Adrenal gland (tissue), 9 donors: ENCODE measurements at regions not wholly inside any gene's neighbourhood (a gene's known extent, or its start where the extent isn't known, plus 50 kb on each side); places are given as distances from the start of the nearest gene placed in this dataset.

ENCODE experiments used
- DNase-seq, 7 donors: peaks; one replicate each; pipeline ENCODE4 v3.0.0-alpha.2; 2019 to 2020
- H3K27ac ChIP-seq, 5 donors: fragments of 200-600 bp; sonication (generic) in 4 of 5; 1 replicate in 3 of 5; 2 replicates in 2 of 5; pipeline versions ENCODE4 v1.5.1 to v1.8.0; 2016 to 2020; ENCODE audit warnings: mild to moderate bottlenecking in 1 of 5
- H3K27me3 ChIP-seq: fragments of 200-600 bp; 2 replicates; pipeline ENCODE4 v1.8.0; 2021
- H3K36me3 ChIP-seq, 2 donors: fragments of 200-600 bp; replicated peaks in 1 of 2; 1 replicate in 1 of 2; 2 replicates in 1 of 2; pipeline versions ENCODE4 v1.5.1 to v1.8.0; 2018 to 2022
- H3K4me1 ChIP-seq, 2 donors: fragments of 200-600 bp; replicated peaks in 1 of 2; 1 replicate in 1 of 2; 2 replicates in 1 of 2; pipeline versions ENCODE4 v1.5.1 to v1.8.0; 2018 to 2021
- H3K4me3 ChIP-seq, 4 donors: fragments of 200-600 bp; sonication (generic) in 3 of 4; one replicate each; pipeline ENCODE4 v1.5.1; 2016 to 2018
- H3K9me3 ChIP-seq, 3 donors: fragments of 200-600 bp; sonication (generic) in 1 of 3; replicated peaks in 1 of 3; 1 replicate in 2 of 3; 2 replicates in 1 of 3; pipeline versions ENCODE4 v1.5.1 to v1.8.0; 2016 to 2021
- POLR2A ChIP-seq, 2 donors: fragments of 450-650 bp; IDR thresholded peaks; one replicate each; pipeline ENCODE4 v1.6.1; 2017; ENCODE audit warnings: antibody characterized with exemption in 2 of 2, mild to moderate bottlenecking in 2 of 2, moderate library complexity in 1 of 2
- WGBS, 4 donors: extraction: QIAGEN DNeasy Blood & Tissue Kit in 2 of 4; methylation state at CpG; one replicate each; pipeline versions ENCODE4 v1.1.5 to v1.1.7; 2013 to 2017; 5-methylcytosine and 5-hydroxymethylcytosine counted together
- intact Hi-C, 2 donors: fragments of 100-400 bp; cut with DNase I; formaldehyde crosslinking; loops; one replicate each; pipeline versions ENCODE4 v1.14.1 to v1.15.0; 2022 to 2023
- TF ChIP-seq, protein P1 (sequence below), 6 experiments: fragments of 450-650 bp in 4 of 6; fragments of 200-600 bp in 2 of 6; sonication (generic) in 1 of 6; IDR thresholded peaks; 1 replicate in 5 of 6; 2 replicates in 1 of 6; pipeline versions ENCODE4 v1.5.1 to v1.8.0; 2016 to 2021; ENCODE audit warnings: antibody characterized with exemption in 6 of 6, mild to moderate bottlenecking in 2 of 6, moderate library complexity in 1 of 6
- donor health status: healthy with polysubstance abuse.
- donor health status: Bipolar disorder and iron deficiency.
- donor health status: DM: yes; HTN: yes; CAD: no.
- donor health status: DM: no; HTN: no; CAD: no.
- donor health status: DM: no; HTN: no; CAD: no.

GRCh38 chr3:33947272-33948195 is 149.1 kb downstream of the PDCD6IP start:
- intact Hi-C loops, result no loop called here
- 57 to 61% (median 59%) methylated on average over 4 of the region's 4 CpGs for WGBS, 4 donors
- TF ChIP-seq, protein P1, sequence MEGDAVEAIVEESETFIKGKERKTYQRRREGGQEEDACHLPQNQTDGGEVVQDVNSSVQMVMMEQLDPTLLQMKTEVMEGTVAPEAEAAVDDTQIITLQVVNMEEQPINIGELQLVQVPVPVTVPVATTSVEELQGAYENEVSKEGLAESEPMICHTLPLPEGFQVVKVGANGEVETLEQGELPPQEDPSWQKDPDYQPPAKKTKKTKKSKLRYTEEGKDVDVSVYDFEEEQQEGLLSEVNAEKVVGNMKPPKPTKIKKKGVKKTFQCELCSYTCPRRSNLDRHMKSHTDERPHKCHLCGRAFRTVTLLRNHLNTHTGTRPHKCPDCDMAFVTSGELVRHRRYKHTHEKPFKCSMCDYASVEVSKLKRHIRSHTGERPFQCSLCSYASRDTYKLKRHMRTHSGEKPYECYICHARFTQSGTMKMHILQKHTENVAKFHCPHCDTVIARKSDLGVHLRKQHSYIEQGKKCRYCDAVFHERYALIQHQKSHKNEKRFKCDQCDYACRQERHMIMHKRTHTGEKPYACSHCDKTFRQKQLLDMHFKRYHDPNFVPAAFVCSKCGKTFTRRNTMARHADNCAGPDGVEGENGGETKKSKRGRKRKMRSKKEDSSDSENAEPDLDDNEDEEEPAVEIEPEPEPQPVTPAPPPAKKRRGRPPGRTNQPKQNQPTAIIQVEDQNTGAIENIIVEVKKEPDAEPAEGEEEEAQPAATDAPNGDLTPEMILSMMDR (IDR thresholded peaks at IDR 0.05), result no peak
- no peak for TF ChIP-seq POLR2A (IDR thresholded peaks at IDR 0.05)

DNA sequence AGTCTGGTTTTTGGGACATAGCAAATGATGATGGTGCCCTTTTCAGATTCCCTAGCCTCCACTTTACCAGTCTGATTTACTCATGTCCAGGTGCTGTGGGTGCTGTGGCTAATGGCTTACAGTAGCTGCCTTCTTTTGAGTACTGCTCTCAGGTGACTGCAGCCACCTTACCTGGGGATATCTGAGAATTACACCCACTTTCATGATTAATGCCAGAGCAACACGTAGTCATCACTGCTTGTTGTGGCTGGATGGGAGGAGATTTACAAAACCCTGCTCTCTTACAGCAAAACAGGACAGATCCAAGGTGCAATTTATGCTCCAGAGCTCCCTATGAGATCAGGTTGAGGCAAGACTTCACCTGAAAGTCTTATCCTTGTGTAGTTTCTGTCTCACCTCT is 150.6 kb downstream of the PDCD6IP start:
- H3K4me1 ChIP-seq, result no peaks in the 10 kb centered on the region
- no peaks in the 10 kb centered on the region for H3K36me3 ChIP-seq
- no peaks in the 10 kb centered on the region for H3K9me3 ChIP-seq
- no peak overlapping the region for H3K27ac ChIP-seq
- no peaks in the 10 kb centered on the region for H3K27me3 ChIP-seq
- TF ChIP-seq, protein P1 (IDR thresholded peaks at IDR 0.05), result no peak
- no peak for TF ChIP-seq POLR2A (IDR thresholded peaks at IDR 0.05)
- WGBS, 4 donors, result 35 to 38% (median 36%) methylated on average over 1 of the region's 1 CpG
- H3K4me3 ChIP-seq, result no peak overlapping the region
- DNase-seq, result no peak
- intact Hi-C loops, result no loop called here

More at GRCh38 chr3:33947272-33948195, 149.1 kb downstream of the PDCD6IP start:
- no peaks in the 10 kb centered on the region for H3K27me3 ChIP-seq
- H3K4me1 ChIP-seq, result no peaks in the 10 kb centered on the region
- no peak overlapping the region for H3K27ac ChIP-seq
- H3K36me3 ChIP-seq, result no peaks in the 10 kb centered on the region
- H3K4me3 ChIP-seq, result no peak overlapping the region
- no peaks in the 10 kb centered on the region for H3K9me3 ChIP-seq
- no peak for DNase-seq

DNA sequence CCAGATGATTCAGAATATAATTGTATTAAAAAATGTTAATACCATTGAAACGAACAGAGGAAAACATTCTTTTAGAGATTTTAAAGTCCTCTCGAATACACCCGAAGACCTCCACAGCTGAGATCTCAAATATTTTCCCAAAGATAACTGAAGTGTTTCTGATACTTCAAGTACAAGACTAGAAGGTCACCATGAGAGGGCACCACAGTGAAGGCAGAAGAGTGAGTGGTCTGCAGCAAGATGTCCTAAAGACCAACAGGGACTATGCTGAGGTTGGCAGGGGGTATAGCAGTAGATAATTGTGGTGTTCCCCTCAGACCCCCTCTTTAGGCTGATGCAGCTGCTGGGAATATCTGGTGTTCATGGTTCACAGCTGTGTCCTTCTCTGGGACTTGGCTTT is 156.5 kb downstream of the PDCD6IP start:
- no peak for TF ChIP-seq POLR2A (IDR thresholded peaks at IDR 0.05)
- TF ChIP-seq, protein P1 (IDR thresholded peaks at IDR 0.05), result no peak
- no peak overlapping the region for H3K4me3 ChIP-seq
- intact Hi-C loops, result no loop called here
- H3K4me1 ChIP-seq, result no peaks in the 10 kb centered on the region
- no peaks in the 10 kb centered on the region for H3K27me3 ChIP-seq
- no peaks in the 10 kb centered on the region for H3K36me3 ChIP-seq
- H3K9me3 ChIP-seq, result no peaks in the 10 kb centered on the region
- no peak for DNase-seq
- no peak overlapping the region for H3K27ac ChIP-seq
- 76 to 85% (median 81%) methylated on average over 3 of the region's 3 CpGs for WGBS, 4 donors

DNA sequence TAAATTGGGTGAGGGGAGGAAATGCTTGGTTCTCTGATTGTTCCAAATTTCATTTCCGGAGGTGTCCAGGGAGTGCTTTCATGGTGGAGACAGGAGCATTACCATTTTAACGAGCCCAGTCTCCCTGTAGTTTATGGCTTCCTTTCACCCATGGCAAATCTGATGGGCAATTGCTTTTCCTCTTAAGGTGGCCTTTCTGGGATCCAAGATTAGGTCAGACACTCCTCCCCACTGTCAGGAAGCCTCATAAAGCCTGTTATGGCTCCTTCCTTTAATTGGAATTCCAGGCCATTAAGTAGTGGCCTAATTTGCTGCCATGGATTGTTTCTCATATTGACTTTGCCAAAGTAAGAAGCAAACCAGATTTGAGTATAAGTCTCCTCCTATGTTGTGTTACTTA is 157.8 kb downstream of the PDCD6IP start:
- DNase-seq, result no peak
- 65 to 68% (median 66%) methylated on average over 2 of the region's 2 CpGs for WGBS, 4 donors
- intact Hi-C loops, result no loop called here

More for the DNA sequence above, 157.8 kb downstream of the PDCD6IP start:
- Histone ChIP-seq H3K36me3 (no peaks in the 10 kb centered on the region), H3K4me1 (no peaks in the 10 kb centered on the region), H3K27me3 (no peaks in the 10 kb centered on the region), H3K4me3 (no peak overlapping the region), H3K9me3 (no peaks in the 10 kb centered on the region), H3K27ac (no peak overlapping the region)
- TF ChIP-seq, protein P1 (IDR thresholded peaks at IDR 0.05), result no peak
- no peak for TF ChIP-seq POLR2A (IDR thresholded peaks at IDR 0.05)
